Fibroblast of lung (primary cell): ENCODE measurements at regions not wholly inside any gene's neighbourhood (a gene's known extent, or its start where the extent isn't known, plus 50 kb on each side); places are given as distances from the start of the nearest gene placed in this dataset.

ENCODE experiments used
- DNase-seq, 2 donors: peaks; one replicate each; pipeline versions ENCODE4 v3.0.0 to v3.0.0-alpha.2; 2010; ENCODE audit warnings: low read depth in 2 of 2
- H2AFZ ChIP-seq: 2 replicates; pipeline ENCODE4 v1.5.1; 2012; ENCODE audit warnings: low read length, control low read depth, inconsistent platforms
- H3K27ac ChIP-seq: 2 replicates; pipeline ENCODE4 v1.5.1; 2011; ENCODE audit warnings: low read length, control low read depth; ENCODE audit not compliant: insufficient read depth
- H3K27me3 ChIP-seq: 2 replicates; pipeline ENCODE4 v1.5.1; 2011; ENCODE audit warnings: mild to moderate bottlenecking, low read length; ENCODE audit not compliant: control insufficient read depth, insufficient read depth
- H3K36me3 ChIP-seq: 2 replicates; pipeline ENCODE4 v1.5.1; 2011; ENCODE audit warnings: low read length; ENCODE audit not compliant: control insufficient read depth, insufficient read depth
- H3K4me1 ChIP-seq: 2 replicates; pipeline ENCODE4 v1.5.1; 2011; ENCODE audit warnings: low read length; ENCODE audit not compliant: control insufficient read depth, insufficient read depth; ENCODE audit errors: extremely low read depth
- H3K4me2 ChIP-seq: 2 replicates; pipeline ENCODE4 v1.5.1; 2011; ENCODE audit warnings: low read length, control low read depth; ENCODE audit not compliant: insufficient read depth; ENCODE audit errors: extremely low read depth
- H3K4me3 ChIP-seq, 4 experiments: fragments of 200-600 bp in 1 of 4; sonication (generic) in 1 of 4; replicated peaks in 1 of 4; 2 replicates each; pipeline ENCODE4 v1.5.1; 2011 to 2016; ENCODE audit warnings: low read length in 4 of 4, low read depth in 3 of 4, mild to moderate bottlenecking in 3 of 4, control low read depth in 2 of 4, inconsistent platforms in 1 of 4, mixed read lengths in 1 of 4; ENCODE audit not compliant: insufficient read depth in 1 of 4; ENCODE audit errors: control extremely low read depth in 1 of 4
- H3K79me2 ChIP-seq: 2 replicates; pipeline ENCODE4 v1.5.1; 2012; ENCODE audit warnings: mild to moderate bottlenecking, low read length, inconsistent platforms; ENCODE audit not compliant: control insufficient read depth, insufficient read depth
- H3K9ac ChIP-seq: 2 replicates; pipeline ENCODE4 v1.5.1; 2011; ENCODE audit warnings: mild to moderate bottlenecking, low read length, control low read depth; ENCODE audit not compliant: insufficient read depth
- H3K9me3 ChIP-seq: 2 replicates; pipeline ENCODE4 v1.5.1; 2012; ENCODE audit warnings: low read depth, low read length; ENCODE audit not compliant: control insufficient read depth, insufficient read depth
- H4K20me1 ChIP-seq: 2 replicates; pipeline ENCODE4 v1.5.1; 2011; ENCODE audit warnings: low read length; ENCODE audit not compliant: control insufficient read depth, insufficient read depth; ENCODE audit errors: extremely low read depth
- EZH2 ChIP-seq: IDR thresholded peaks from 2 replicates; pipeline ENCODE4 v1.5.1; 2012; ENCODE audit warnings: low read length, control low read depth, mild to moderate bottlenecking; ENCODE audit errors: missing control alignments
- TF ChIP-seq, protein P1 (sequence below), 2 donors: IDR thresholded peaks in 1 of 2; conservative IDR thresholded peaks in 1 of 2; 1 replicate in 1 of 2; 2 replicates in 1 of 2; pipeline ENCODE4 v1.5.1; 2011 to 2012; ENCODE audit warnings: low read length in 2 of 2, control low read depth in 1 of 2, inconsistent platforms in 1 of 2, low read depth in 1 of 2, mild to moderate bottlenecking in 1 of 2

DNA sequence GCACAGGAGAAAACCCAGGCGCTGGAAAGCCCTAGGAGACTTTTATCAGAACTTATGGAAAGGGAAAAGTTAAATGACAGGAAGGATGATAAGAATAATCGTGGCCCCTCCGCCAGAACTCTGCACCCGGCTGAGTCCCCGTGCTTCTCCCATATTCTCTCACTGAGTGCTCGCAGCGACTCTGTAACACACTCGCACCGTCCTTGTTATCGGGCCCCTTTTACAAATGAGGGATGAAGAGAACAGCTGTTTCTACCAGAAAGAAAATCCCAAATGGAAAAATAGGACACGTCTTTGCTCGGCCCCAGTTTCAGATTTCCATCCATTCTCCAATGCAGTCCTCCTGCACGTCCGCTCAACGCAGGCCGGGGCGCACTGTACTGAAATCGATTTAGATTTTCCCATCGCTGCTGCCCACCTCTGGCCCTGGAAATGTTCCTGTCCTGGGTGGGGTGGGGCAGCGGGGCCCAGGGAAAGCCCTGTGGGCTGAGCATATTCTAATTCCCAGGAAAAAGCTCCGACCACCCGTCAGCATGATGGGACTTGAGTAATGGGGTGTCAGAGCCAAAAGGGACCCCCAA is 66.4 kb downstream of the KCNF1 start:
- Histone ChIP-seq H3K4me1 (peaks cover 5% of the 10 kb centered on the region), H3K9ac (no peak overlapping the region), H3K79me2 (no peaks in the 10 kb centered on the region), H3K27me3 (no peaks in the 10 kb centered on the region), H3K27ac (no peak overlapping the region), H2AFZ (no peak overlapping the region), H3K4me3 (peak overlapping the region in 1 of 4 experiments; percentile 6), H3K9me3 (no peaks in the 10 kb centered on the region), H3K36me3 (no peaks in the 10 kb centered on the region), H3K4me2 (no peak overlapping the region), H4K20me1 (no peaks in the 10 kb centered on the region)
- TF ChIP-seq EZH2 = no peak
- TF ChIP-seq, protein P1, sequence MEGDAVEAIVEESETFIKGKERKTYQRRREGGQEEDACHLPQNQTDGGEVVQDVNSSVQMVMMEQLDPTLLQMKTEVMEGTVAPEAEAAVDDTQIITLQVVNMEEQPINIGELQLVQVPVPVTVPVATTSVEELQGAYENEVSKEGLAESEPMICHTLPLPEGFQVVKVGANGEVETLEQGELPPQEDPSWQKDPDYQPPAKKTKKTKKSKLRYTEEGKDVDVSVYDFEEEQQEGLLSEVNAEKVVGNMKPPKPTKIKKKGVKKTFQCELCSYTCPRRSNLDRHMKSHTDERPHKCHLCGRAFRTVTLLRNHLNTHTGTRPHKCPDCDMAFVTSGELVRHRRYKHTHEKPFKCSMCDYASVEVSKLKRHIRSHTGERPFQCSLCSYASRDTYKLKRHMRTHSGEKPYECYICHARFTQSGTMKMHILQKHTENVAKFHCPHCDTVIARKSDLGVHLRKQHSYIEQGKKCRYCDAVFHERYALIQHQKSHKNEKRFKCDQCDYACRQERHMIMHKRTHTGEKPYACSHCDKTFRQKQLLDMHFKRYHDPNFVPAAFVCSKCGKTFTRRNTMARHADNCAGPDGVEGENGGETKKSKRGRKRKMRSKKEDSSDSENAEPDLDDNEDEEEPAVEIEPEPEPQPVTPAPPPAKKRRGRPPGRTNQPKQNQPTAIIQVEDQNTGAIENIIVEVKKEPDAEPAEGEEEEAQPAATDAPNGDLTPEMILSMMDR (conservative IDR thresholded peaks at IDR 0.05 in 1 of 2, IDR thresholded peaks at IDR 0.05 in 1 of 2; ENCODE audit: low read depth in 1 of 2, low read length in 2 of 2) = no peak
- DNase-seq = no peak

DNA sequence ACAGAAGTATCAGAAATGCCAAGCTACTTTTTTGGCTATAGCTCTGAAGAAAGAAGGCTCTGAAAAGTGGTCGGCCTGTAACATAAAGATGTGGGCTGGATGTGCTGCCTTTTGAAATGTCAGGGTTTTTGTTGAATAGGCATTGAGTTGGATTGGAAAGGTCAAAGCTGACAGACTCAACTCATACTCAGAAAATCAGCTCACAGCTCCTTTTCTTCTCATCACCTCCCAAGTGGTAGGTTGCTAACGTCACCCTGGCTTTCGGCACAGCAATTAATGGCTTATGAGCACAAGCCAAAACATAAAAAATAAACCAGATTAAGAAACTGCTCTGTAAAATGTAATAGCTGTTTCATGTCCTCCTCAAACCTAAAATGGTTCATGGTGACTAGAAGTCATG is 68.3 kb downstream of the KCNF1 start:
- Histone ChIP-seq H3K4me1 (peaks cover 9% of the 10 kb centered on the region), H4K20me1 (no peaks in the 10 kb centered on the region), H3K36me3 (no peaks in the 10 kb centered on the region), H3K27ac (no peak overlapping the region), H3K9me3 (no peaks in the 10 kb centered on the region), H3K4me3 (no peak overlapping the region), H3K79me2 (no peaks in the 10 kb centered on the region), H3K4me2 (no peak overlapping the region), H3K27me3 (no peaks in the 10 kb centered on the region), H3K9ac (no peak overlapping the region), H2AFZ (no peak overlapping the region)
- DNase-seq = peak in 1 of 2 donors; percentile 33
- TF ChIP-seq, protein P1 (conservative IDR thresholded peaks at IDR 0.05 in 1 of 2, IDR thresholded peaks at IDR 0.05 in 1 of 2; ENCODE audit: low read depth in 1 of 2, low read length in 2 of 2) = no peak
- no peak for TF ChIP-seq EZH2

GRCh38 chr2:10980886-10981425 is 69.2 kb downstream of the KCNF1 start:
- H4K20me1 ChIP-seq = no peaks in the 10 kb centered on the region
- H3K4me2 ChIP-seq = no peak overlapping the region
- no peaks in the 10 kb centered on the region for H3K9me3 ChIP-seq
- no peaks in the 10 kb centered on the region for H3K36me3 ChIP-seq
- no peak for DNase-seq
- no peak overlapping the region for H3K4me3 ChIP-seq
- no peak overlapping the region for H3K27ac ChIP-seq
- H3K79me2 ChIP-seq = no peaks in the 10 kb centered on the region
- peaks cover 9% of the 10 kb centered on the region for H3K4me1 ChIP-seq
- H3K9ac ChIP-seq = no peak overlapping the region
- no peaks in the 10 kb centered on the region for H3K27me3 ChIP-seq
- H2AFZ ChIP-seq = no peak overlapping the region
- TF ChIP-seq EZH2 = no peak
- TF ChIP-seq, protein P1 (conservative IDR thresholded peaks at IDR 0.05 in 1 of 2, IDR thresholded peaks at IDR 0.05 in 1 of 2; ENCODE audit: low read depth in 1 of 2, low read length in 2 of 2) = no peak
